ENCODE measurements at regions not wholly inside any gene's neighbourhood (a gene's known extent, or its start where the extent isn't known, plus 50 kb on each side); places are given as distances from the start of the nearest gene placed in this dataset.

DNA sequence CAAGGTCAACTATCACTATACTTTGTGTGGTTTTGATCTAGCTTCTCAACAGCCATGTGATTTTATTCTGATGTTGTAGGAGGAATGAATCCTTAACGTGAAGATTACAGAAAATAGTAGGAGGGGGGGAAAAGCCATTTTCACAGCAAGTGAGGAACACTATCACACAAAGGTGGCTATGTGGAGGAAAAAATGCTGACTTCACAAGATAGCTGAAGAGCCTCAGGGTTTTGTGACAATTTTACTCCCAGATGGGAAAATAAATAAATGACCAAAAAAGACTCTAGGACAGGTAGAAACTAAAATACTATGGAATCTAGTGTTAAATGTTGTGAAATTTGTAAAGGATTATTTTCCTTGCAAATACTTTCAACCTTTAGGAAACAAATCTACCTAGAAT is 281.0 kb downstream of the ADRA2A start:
- DNase-seq = no peak

DNA sequence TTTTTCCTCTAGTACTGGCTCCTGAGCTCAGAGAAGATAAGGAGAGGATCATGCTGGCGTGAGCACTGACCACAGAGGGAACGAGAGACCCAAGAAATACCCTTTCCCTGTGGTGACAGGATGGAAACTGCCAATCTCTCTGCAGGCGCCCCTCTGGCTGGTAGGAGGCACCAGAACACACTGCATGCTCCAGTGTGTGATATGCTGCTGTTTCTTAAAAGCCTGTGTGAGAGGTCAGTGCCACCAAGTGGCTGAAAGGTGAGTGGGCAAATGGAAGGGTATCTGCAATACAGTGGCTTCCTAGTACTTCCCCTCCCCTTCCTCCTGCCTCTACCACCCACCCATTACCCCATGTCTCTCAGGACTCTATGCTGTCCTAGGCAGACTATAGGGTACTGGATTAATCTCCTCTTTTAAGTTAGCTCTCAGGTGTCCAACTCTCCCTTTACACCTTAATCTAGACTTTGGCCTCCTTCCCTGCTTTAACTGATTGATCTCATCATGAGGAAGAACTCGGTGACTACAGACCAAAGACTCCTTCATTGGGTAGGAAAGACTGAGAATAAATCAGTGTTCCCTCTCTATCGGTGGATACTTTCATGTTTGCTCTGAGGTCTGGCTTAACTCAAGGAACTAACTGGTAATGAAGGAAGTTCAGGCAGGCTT is 283.6 kb downstream of the ADRA2A start:
- no peak for DNase-seq

DNA sequence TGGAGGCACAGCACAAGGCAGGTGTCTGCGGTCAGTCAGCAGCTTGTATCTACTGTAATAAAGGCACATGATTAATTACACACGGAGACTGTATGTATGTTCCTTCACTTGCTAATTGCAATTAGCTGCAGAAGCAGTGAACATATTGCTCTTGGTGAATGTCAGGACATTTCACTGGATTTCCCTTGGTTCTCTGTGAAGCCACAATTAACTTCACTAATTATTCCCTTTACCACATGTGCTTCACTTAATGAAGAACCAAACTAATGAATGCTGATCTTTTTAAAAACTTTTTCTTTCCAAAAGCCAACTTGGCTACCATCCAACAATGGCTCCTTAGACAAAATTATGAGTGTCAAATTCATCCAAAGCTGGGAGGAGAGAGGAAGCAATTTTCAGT is 290.7 kb downstream of the ADRA2A start:
- no peak for DNase-seq

DNA sequence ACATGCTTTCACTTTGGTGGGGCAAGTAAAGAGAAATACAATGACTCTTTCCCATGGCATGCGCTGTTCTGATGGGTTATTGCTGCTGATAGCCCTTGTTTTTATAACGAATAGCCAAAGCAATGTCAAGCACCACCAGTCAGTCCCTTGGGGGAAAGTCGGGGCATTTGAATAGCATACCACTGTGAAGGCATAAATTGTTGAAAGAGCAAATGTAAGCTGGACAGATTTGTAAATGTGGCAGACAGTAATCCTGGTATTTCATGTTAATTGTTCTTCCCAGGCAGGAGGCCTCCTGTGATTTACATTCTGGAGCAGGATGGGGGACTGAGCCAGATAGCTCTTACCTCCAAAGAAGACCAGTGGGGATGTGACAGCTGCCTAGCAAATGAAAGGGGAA is 293.3 kb downstream of the ADRA2A start:
- DNase-seq = no peak

DNA sequence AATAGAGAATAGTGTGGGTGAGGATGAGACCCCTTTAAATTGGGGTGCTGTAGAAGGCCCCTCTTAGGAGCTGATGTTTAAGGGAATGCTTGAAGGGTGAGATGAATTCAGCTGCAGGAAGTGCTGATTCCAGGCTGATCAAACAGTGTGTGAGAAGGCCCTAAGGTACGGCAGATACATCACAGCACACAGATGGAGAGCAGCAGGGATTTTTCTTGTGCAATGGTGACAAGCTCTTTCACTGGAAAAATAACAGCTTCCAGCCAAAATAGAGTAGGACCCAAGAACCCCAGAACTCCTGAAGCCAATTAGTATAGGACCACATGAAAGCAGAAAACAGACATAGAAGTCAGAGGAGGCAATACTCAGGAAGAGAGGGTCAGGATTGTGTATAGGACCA is 296.9 kb downstream of the ADRA2A start:
- no peak for DNase-seq

DNA sequence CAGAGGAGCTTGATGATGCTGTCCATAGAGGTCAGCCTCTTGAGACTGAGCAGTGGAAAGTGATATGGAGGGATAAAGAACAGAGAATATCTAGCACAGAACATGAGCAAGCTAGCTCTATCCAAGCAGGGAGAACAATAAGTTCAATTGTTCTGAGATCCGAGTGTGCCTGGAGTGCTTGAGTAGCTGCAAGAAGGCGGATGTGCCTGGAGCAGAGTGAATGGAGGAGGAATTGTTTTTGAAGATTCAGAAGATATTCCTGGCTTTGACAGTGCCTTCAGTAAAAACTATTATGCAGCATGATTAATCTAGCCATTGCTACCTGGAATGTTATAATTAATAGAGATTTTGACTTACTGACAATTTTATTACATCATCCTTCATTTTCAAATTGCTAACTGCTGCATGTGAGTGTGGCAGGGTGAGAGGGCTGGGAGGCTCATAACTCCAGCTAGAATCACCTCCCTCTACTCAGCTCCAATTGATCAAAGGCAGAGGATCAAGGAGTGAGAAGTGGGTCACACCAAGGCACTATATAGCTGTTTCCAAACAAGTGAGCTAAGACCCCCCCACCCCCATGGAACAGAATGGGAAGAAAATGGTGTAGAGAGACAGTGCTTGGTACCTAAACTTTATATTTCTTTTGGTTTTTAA is 302.8 kb downstream of the ADRA2A start:
- no peak for DNase-seq

DNA sequence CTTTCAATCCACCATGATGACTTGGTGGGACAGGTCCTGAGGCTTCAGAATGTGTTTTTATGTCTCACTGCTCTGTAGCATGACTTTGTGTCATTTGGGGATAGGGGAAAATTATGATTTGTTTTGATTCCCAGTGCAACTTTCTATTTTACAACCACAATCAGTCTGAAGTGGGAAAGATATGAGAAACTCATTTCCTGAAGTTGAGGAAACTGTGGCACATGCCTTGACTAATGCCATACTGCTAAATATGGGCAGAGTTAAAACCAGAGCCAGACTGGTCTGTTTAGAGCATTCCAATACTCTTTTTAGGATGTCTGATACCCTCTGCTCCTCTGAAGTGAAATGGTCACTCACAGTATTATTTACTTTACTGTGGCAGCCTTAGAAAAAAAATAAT is 307.7 kb downstream of the ADRA2A start:
- no peak for DNase-seq

DNA sequence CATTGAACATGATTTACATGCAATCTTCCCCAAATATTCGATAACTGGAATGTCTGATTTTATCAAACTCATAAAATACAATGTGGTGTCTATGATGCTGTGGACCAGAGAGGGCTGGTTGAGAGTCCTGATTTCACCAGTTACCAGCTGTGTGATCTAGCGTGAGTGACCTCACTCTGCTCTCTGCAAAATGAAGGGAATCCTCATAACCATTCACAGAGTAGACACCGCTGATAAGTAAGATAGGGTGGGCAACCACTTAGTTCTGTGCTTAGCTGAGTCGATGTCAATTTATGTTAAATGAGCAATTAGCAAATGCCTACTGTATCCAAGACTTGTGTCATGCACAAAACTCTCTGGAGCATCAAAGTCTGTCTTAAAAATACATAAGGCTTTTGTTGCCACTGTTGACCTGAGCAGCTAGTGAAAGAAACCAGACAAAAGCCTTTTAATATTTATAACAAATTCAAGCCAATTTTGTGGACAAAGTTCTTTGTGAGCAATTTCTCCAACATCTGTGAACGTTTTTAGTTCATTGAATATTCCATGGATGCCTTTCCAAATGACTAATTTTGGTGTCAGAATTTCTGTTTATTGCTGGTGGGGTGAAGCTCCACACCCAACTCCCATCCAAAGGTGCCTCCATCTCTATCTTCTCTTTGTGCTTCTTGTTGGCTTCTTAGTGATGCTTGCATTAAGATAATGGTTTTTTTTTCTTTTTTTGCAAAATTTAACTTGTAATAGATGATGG is 314.2 kb downstream of the ADRA2A start:
- DNase-seq = no peak

DNA sequence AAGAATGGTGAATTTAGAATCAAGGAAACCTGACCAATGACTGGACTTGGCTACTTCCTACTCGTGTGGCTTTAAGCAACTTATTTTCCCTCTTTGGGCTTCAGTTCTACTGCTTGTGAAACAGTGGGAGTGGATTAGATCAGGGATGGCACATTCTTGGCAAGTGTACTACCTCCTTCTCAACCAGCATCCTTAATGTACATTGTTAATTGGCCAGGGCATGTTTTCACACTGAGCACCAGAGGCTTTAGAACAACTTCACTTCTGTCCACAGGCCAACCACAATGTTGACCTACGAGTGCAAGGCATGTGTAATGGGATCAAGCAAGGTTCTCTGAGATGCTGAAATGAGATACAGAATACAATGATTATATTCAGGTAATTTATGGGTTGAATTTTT is 315.3 kb downstream of the ADRA2A start:
- no peak for DNase-seq

DNA sequence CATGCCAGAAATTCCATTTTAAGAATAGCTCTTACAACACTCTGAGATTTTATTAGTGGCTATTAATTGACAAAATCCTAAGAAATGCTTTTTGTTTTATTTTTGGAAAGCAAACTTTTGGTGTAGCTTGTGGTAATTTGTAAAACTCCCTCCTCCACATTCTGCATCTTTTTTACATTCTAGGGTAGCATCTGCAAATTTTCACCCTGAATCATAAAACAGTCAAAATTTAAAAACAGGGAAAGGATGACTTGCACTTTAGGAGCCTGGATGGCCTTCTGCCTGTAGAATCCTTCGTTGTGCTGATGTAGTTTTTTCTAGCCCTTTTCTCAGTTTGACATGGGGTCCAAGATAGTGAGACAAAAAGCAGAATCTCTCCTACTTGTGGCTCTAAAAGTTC is 316.1 kb downstream of the ADRA2A start:
- no peak for DNase-seq

DNA sequence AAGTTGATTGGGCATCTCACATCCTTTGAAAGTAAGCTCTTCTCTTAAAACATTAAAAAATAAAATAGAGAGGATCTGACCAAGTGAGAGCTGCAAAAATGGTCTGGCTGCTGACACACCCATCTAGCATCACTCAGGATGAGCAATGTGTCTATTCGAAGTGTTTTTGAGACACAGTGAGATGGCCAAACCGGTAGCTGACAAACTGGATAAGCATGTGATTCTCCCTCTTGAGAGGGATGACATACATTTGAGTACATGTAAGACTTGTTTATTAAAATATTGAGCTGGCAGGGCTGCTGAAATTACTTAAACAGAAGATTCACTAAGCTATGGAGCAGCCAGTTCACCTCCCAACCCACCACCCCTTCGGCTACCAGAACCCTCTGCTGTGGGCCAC is 333.9 kb downstream of the ADRA2A start:
- no peak for DNase-seq

DNA sequence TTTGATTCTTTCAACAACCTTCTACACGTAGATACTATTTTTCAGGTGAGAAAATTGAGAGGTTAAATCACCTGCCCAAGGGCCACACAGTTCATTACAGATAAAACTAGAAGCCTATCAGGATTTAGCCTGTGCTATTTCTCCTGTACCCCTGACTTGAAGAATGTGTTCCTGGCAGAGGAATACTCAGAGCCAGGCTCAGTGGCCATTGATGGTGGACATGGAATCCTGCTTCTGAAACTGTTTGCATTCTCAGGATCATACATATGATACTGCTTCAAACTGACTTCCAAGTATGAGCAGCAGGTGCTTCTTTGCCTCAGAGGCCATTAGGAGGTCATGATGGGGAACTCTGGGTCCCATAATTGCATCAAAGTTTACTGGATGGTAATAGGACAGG is 348.6 kb downstream of the ADRA2A start:
- no peak for DNase-seq

DNA sequence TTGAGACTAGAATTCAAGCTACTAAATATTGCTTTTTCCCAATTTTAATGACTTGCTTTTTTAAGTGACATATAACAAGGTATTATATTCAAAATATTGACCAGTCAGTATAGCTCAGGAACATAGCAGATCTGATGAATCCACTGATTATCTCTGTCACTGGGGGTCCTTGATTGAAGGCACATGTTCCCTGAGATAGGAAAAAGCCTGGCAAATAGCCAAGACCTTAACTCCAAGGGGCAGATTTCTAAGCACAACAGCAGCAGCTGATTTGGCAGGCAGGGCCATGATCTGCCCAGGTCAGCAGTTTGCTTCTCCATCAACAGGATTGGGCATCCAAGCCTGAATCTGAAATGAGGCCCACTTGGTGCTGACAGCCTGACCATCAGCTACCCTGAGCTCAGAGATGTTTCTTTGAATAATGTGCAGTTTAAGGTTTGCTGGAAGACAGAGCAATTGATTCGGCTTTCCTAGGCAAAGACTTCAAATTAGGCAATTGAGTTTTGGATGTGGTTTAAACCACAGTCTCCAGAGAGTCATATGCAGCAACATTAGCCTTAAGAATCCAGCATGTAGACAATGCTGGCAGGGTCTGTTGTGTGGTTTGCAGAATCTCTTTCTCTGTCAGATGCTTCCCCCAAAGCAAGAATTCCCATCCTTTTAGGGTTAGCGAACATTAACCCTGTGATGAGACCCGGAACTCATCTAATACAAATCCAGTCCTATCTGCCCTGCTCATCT is 352.6 kb downstream of the ADRA2A start:
- DNase-seq = no peak

DNA sequence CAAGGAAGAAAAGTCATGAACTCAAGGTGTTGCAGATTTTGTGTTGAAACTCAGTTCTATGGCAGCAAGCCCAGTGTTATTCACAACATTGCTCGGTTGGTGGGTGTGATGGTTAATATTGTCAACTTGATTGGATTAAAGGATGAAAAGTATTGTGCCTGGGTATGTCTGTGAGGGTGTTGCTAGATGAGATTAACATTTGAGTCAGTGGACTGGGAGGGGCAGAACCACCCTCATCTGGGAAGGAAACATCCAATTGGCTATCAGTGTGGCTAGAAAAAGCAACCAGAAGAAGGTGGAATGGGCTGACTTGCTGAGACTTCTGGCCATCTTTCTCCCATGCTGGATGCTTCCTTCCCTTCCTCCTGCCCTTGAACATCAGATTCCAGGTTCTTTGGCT is 353.2 kb downstream of the ADRA2A start:
- DNase-seq = no peak

DNA sequence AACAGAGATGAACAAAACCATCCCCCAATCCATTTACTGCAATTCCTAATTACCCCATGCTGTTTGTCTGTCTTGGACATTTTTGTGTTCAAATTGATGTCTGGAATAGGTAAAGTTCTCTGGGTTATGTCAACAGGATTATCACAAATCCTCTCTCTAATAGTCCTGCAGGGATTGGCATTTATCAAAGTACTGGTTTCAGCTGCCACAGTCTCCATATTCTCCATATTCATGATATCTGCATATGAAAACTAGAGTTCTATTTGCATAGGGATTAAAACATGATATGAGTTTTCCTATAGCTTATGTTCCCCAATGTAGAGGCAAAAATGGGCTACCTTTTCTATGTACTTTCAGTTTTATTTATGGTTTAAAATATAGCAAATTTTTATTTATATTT is 355.8 kb downstream of the ADRA2A start:
- no peak for DNase-seq

DNA sequence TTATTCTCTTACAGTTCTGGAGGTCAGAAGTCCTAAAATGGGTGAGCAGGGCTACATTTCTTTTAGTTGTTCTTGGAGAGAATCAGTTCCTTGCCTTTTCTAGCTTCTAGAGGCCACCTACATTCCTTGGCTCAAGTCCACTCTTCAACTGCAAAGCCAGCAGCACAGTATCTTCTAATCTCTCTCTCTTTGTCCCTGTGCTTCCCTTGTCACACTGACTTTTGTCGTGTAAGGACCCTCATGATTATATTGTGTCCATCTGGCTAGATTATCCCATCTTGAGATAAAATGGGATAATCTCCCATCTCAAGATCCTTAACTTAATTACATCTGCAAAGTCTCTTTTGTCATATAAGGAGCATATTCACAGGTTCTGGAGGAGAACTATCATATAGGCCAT is 359.0 kb downstream of the ADRA2A start:
- no peak for DNase-seq

DNA sequence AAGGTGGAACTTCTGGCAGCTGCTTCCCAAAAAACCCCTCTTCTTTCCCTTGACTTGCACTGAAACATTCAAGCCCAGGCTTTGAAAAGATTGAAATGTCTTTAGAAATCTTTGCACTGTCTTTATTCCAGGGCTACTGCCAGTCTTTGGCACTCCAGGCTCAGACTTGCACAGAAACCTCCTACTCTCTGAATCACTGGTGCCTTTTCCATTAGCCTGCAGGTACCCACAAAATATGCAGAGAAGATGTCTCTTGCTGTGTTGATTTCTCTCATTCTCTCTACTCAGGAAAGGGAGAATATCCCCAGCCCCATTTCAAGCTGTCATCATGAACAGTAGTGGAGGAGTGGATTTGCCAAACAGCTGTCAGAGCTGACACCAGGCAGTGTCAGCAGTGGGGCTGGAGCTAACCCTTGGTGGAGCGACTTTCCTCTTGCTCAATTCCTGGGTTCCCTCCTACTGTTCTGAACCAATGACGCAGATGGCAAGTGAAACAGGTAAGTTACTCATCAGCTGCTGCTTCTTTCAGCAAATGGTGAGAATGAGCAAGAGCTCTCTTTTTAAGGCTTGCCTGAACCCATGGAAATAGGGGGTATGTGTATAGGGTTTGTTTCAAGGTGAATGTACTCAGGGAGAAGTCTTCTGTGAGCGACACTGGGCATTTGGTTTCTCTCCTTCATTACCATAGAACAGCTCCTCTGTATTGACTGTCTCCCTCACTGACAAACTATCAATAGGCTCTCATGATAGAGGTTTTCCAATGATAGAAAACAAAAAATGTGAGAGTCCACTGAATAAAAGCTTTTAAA is 362.4 kb downstream of the ADRA2A start:
- no peak for DNase-seq

DNA sequence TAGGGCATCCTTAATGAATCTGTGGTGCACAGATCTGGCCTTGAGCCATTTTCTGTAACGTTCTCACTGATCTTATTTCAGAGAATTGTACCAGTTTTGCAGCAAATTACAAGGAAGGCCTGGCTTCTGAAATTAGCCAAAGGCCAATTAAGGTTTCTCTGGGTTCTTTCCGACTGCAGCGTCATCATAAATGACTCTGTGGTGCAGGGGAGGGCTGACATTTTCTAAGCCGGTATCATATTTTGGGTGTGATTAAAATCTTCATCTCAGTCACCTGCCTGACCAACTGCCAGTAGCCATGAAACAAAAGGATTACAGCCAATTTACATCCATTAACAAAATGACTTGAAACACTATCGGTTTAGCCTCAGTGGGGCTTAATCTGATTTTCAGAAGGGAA is 363.7 kb downstream of the ADRA2A start:
- DNase-seq = no peak

DNA sequence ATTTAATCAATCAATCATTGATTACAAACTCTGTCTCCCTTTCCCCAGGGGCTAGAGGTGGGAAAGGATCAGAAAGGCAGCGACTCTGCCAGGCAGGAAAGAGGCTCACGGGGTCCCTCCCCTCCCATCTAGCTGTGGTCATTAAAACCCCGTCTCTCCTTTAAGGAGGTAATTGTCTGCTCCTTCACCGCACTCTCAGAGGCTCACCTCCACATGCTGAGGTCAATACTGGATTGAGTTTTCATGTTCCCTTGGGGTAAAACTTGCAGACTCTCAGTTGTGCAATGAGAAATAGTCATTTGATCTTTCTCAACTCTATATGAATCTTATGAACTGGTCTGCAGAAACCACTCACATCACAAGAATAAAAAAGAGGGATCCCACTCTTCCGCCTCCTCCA is 368.8 kb downstream of the ADRA2A start:
- DNase-seq = no peak

DNA sequence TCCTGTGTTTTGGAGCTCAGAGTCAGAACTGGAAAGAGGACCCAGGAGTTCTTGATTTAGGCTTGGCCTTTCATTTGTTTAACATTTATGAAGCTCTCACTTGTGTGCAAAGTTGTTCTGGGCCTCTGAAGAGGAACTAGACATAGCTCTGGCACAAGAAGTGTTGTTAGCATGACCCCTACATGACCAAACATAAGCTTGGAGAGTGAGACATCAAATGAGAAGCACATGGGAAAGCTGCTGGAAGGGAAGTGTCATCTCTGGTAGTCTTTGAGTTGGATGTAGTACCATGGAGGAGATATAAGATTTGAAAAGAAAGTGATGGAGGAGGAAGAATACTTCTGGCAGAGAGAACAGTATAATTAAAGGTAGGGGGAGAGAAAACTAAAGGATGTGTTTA is 370.1 kb downstream of the ADRA2A start:
- DNase-seq = no peak

DNA sequence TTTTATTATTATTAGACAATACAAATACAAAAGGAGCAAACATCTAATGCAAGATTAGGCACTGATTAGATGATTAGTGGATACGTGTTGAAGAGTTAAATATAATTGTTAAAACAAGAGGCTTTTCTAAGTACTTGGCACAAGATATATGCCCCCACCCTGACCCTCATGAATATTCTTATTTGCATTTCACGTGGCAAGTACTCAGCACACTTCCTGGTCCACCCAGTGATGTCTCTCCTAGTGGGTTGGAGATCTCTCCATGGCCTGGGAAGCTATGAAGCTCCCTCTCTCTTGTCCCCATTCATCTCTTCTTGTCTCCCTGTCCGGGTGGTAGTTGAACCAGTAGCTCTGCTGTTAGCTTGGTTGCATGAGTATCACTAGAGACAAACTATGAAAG is 375.3 kb downstream of the ADRA2A start:
- no peak for DNase-seq

DNA sequence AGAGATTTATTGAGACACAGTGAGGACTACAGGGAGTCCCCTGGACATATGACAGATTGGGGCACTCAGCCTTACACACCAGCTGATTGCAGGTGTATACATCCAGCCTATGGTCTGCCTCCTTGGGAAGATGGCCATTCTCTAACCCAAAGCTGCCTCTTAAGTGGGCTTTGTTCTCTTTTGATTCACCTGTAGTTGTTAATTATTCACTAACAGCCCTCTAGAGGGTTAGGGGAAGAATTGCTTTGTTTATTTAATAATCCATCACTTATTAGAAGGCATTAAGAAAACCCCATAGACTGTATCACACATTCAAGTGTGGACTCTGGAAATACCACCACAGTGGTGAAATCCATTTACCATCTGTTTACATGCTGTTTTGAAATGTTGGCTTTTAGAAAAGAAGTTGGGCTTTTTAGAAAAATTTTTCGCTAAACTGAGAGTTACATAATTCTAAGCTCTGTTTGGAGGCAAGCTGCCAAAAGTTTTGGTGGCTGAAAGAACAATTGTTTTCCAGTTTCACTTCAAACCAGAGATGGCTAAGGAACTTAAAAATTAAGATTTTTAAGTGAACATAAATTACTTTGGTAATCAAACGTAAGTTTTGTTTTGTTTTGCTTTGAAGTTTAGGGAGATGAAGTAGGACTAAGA is 379.1 kb downstream of the ADRA2A start:
- DNase-seq = no peak
